ENCODE measurements at regions not wholly inside any gene's neighbourhood (a gene's known extent, or its start where the extent isn't known, plus 50 kb on each side); places are given as distances from the start of the nearest gene placed in this dataset.

DNA sequence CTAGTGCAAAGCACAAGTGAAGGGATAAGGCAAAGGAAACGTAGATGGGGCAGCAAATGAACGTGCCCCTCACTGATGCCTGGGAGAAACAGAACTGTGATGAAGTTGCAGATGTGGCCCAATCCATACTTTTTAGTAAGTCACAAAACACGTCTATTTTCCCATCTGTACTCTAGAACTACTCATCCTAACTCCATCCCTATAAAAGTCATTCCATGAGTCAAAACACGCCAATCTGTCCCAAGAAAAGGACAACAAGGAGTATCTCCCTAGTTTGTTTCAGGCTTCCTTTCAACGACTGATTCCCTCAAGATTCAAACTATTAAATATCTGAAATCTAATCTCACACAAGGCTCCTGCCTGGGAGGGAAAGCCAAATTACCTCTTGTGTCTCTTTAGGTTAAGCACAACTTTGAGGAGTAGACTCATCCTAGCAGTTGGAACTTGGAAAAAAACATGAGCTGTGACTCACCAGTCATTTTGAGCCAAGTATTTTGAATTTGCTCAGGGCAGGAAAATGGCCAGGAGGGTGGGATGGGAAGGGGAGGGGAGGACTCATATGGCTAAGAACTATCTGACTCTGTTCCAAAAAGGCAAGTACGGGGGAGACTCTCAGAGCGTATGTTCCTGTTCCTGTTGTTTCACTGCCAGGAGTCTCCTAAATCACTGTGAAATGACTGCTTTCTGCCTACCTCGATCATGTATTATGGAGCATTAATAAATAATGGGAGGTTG, 214.5 kb upstream of the CAMK1G start:
- no peak for DNase-seq

- no peak for DNase-seq
Observed at GRCh38 chr1:209370241-209370995, 213.1 kb upstream of the CAMK1G start.

- no peak for DNase-seq
Observed at GRCh38 chr1:209375097-209375496, 208.4 kb upstream of the CAMK1G start.

DNA sequence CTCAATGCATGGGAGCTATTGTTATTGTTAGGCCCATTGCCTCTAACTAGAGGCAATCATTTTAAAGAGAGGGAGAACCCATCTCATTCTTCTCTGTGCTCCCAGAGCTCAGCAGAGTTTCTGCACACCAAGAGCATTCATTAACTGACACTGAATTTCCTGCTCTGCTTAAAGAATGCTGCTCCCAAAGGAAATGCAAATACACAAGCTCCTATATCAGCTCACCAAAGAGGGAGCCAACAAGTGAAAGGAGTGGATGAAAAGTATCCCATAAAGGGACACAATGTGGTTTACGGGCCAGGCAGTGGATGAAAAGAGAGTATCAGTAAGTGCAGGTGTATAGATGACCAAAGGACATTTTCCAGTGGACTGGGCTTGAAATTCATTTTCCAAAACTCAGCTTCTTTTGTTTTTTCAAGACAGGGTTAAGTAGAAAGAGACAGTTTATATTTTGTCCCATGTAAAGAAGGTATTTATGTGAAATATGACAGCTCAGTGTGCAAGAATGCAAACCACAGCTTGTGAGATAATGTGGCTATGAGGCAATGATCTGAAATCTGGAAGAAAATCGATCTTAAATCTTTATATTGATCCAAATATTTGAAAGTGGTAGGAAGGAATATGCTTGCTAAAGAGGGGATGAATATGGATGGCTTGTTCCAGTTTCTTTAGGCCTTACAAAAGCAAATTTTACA, 207.7 kb upstream of the CAMK1G start:
- DNase-seq, result no peak

GRCh38 chr1:209376774-209377173, 206.7 kb upstream of the CAMK1G start:
- DNase-seq, result no peak

- DNase-seq, result no peak
Observed at GRCh38 chr1:209377995-209378394, 205.5 kb upstream of the CAMK1G start.

- no peak for DNase-seq
Observed at GRCh38 chr1:209379280-209379679, 204.2 kb upstream of the CAMK1G start.

DNA sequence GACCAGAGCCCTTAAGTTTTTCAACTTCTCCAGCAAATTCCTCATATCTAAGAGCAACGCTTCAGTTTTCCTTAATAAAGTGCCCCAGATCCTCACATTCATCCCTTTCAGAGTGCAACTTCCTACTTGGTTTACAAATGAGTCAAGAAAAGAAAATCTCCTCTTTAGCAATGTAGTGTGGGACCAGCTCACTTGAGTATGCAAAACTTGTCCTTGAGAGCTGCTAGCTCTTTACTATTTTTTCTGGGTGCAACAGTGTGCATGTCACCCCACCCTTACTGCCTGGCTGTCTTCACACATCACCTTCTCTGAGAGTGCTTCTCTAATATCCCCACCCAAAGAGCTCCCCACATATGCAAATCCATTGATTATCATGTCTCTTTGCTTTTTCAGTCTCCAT, 203.1 kb upstream of the CAMK1G start:
- no peak for DNase-seq

GRCh38 chr1:209382231-209383100, 201.0 kb upstream of the CAMK1G start:
- DNase-seq, result no peak

- DNase-seq, result no peak
Observed at GRCh38 chr1:209383422-209383821, 200.1 kb upstream of the CAMK1G start.

DNA sequence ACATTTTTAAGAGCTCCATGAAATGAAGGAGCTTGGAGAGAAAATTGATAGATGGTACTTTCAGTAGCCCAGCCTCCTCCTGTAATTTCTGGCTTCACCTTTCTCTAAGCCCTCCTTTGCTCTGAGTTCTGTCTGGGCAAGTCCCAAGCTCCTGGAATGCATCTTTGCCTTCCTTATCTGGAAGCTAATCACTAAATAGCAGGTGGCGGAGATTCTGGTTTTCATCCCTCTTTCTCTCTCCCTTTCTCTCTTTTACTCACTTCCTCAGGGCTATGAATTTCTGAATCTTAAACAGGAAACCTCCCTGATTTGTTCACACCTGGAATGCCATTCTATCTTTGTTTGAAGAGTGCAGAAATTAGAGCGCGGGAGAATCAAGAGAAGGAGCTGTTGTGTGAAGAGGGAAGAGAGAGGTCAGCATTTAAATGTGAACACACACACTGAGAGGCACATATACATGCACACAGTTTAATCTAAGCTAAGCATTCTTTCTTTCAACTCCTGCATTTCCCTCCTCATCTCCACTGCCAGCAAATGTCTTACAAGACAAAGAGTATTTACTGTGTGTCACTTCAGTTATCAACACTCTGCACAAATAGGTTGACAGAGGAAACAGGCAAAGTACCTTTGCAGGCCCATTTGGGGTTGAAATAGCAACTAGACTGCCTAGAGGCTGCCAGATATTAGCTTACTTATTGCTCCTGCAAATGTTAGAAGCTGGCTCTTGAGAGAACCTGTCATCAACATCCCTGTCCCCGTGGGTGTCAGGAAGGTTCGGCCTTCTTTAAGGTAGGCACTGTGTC, 199.4 kb upstream of the CAMK1G start:
- DNase-seq, result no peak

DNA sequence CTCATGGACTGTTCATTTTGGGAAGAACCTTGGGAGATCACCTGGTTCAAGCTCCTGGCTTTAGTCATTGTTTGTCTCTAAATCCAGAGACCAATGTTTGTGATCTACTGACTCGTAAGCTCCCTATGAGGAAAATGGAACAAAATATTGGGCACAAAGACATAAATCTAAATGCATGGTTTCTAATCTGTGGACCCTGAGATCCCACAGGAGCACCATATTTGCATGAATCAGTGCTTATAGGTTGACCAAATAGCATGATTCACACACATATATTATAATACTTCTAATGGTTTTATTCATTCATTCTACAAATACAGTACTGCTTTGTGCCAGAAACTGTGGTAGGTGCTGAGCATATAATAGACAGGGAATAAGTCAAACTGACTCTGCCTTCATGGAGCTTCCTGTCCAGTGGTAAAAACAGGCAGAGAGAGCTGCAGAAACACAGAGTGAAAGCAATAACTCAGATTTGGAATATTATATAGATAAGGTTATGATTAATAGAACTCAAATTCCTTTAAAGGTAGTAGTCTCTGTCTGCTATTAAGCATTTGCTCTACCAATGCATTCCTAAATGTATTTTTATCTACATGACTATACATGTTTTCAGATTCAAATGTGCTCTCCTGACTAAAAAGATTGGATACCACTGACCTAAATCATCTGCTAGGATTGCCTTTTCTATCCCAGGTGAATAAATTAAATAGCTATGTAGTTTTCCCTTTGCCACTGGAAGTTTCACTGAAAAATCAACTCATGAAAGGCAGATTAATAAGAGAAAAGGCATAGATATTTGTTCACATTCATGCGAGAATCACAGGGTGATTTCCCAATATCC, 198.6 kb upstream of the CAMK1G start:
- DNase-seq, result no peak

DNA sequence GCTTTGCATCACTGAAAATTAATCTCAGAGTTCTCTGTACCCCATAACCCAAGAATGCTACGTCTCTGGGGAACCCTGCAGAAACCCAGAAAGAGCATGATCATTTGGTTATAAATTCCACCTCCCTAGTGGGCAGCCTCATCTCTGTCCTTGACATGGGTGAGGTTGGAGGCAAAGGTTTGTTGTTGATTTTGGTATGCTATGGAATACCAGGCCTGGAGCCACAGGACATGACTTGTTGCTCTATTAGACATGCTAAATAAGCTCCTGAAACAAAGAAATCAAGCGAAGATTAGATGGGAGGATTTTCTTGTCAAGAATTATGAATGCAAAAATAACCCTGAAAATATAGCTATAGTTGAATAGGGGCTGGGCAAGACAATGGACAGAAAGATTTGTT, 197.4 kb upstream of the CAMK1G start:
- DNase-seq, result no peak

GRCh38 chr1:209387271-209387968, 196.1 kb upstream of the CAMK1G start:
- DNase-seq, result no peak

GRCh38 chr1:209387969-209388329, 195.6 kb upstream of the CAMK1G start:
- DNase-seq, result no peak

- DNase-seq, result no peak
Observed at GRCh38 chr1:209388358-209388757, 195.2 kb upstream of the CAMK1G start.

- no peak for DNase-seq
Observed at GRCh38 chr1:209389258-209389657, 194.3 kb upstream of the CAMK1G start.

DNA sequence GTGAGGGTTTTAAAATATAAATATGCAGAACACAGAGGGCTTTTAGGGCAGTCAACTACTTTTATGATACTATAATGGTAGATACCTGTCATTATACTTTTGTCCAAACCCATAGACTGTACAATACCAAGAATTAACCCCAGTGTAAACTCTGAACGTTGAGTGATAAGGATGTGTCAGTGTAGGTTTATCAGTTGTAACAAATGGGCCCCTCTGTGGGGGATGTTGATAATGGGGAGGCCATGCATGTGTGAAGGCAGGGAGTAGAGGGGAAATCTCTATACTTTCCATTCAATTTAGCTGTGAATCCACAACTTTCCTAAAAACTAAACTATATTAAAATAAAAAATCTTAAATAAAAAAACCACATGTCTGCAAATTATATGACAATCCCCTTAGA, 193.5 kb upstream of the CAMK1G start:
- DNase-seq, result no peak

DNA sequence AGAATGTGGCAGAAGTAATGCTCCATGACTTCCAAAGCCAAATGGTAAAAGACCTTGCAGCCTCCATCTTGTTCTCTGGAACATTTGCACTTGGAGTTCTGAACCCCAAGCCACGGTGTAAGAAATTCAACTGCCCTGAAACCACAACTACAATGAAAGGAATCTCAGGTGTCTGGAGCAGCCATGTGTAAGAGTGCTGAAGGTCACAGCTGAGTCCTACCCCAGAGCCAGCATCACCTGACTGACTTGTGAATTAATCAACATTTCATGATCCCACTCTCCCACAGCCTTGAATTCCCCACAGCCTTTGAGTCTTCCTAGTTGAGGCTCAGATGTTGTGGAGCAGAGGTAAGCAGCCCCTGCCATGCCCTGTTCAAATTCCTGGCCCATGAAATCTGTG, 192.8 kb upstream of the CAMK1G start:
- DNase-seq, result no peak

- DNase-seq, result no peak
Observed at GRCh38 chr1:209391792-209392191, 191.7 kb upstream of the CAMK1G start.

GRCh38 chr1:209395169-209395568, 188.3 kb upstream of the CAMK1G start:
- no peak for DNase-seq

Measured in SHP77 treated with DMSO at 0.1 percent for 48 hours (cell line).